CD4-positive, alpha-beta T cell treated with Interleukin-21 for 1 hour (primary cell): ENCODE measurements at regions not wholly inside any gene's neighbourhood (a gene's known extent, or its start where the extent isn't known, plus 50 kb on each side); places are given as distances from the start of the nearest gene placed in this dataset.

Source experiments
- DNase-seq: peaks from one replicate; pipeline ENCODE4 v3.0.0-alpha.2; 2020

DNA sequence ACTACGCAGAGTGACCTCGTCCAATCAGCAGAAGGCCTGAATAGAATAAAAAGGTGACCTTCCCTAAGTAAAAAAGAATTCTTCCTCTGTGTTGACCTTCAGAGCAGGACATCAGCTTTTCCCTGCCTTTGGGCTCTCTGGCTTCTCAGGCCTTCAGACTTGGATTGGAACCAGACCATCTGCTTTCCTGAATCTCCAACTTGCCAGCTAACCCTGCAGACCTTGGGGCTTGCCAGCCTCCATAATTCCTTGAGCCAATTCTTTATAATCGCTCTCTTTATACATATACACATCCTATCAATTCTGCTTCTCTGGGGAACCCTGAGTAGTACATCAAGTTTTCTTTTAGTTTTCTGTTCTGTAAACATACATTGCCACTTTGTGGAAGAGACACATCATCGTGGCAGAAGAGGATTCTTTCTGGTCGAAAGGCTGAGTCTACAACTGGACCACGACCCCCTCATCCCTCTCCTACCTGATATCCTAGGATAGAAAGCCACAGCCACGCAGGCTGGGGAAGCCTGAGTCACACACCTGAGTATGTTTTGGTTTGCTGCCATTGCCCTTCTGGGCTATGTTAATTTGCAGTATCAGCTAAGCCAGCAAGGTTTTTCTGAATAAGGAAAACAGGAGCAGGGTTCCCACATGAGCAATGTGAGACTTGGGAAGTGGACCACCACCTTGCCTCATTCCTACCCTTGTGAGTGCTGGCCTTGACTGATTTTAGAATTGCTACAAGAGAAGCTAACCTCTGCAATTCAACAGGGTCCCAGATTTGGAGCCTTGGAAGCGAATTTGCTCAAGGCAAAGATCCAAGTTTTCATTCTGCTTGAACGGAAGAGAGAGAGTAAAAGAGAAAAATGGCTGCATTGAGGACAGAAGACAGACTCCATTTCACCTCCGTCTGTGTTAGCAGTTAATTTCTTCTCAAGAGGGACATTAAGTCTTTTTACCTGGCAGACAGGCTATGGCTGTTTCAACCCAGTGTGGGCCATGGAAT lies 445.2 kb upstream of the FZD8 start:
- DNase-seq = no peak

DNA sequence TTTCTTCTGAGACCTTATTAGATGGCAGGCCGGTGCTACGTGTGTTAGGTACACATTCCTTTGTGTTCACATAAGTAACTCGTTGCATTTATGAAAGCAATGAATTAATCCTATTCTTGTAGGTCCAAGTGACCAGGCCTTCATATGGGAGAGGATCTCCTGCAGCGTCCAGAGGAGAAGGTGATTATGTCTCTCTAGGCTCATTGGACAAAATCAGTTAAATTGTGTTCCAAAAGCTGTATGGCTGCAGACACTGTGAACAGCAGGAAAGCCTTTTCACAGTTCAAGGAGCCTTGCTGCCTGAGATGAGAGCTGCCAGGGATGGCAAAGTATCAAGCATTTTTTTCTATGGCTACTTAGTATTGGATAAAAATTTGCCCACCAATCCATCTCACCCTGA lies 433.1 kb upstream of the FZD8 start:
- no peak for DNase-seq

DNA sequence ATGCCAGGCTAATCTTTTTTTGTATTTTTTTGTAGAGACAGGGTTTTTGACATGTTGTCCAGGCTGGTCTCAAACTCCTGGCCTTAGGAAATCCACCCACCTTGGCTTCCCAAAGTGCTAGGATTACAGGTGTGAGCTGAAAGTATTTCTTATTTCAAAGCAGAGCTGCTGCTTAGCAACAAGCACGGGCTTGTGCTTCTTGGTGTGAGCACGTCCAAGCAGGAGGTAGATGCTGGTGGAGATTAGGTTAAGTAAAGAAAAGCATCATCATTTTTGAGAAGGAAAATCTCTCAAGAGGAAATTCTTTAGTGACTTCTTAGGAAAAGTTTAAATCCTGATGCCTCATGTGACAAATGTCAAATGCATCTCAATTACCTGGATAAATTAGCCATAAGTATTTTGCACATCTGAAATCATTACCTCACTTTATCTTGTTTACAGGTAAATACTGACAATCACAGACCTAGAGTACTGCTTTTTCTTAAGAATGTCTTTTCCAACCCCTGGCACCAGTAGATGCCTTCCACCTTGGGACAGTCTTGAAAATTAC lies 431.8 kb upstream of the FZD8 start:
- DNase-seq = no peak

DNA sequence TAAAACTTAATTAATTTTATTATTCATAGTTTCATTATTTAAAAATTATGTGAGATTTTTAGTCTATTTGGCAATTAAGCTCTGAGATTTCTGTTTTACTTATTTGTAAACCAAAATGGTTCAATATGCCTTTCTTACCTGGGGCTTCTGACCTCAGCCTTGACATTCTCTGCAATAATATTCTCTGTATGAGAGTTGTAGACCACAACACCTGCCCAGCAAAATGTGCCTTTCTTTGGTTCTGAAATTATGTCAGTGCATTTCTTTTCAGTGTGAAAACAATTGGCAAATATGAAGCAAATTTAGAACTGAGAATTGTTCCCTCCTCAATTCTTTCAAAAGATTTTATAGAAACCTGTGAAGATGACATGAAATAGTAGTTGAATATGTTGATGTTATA lies 426.4 kb upstream of the FZD8 start:
- no peak for DNase-seq

DNA sequence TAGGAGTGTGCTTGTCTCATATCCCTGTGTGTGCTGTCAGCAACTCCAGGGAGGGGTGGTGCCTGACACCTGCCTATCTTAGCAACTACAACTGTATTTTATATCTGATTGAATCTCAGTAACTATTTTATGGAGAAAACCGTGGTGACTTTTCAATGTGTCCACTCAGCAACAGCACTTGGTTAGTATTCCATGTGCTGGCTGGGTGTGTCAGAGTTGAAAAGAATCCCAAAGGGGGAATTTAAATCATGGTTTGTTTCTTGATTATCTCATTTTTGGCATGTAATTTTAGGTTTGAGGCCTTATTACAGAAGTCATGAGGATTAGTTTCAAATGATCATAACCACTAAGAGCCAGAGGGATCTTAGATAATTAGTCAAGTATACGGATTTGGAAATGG lies 425.7 kb upstream of the FZD8 start:
- no peak for DNase-seq

DNA sequence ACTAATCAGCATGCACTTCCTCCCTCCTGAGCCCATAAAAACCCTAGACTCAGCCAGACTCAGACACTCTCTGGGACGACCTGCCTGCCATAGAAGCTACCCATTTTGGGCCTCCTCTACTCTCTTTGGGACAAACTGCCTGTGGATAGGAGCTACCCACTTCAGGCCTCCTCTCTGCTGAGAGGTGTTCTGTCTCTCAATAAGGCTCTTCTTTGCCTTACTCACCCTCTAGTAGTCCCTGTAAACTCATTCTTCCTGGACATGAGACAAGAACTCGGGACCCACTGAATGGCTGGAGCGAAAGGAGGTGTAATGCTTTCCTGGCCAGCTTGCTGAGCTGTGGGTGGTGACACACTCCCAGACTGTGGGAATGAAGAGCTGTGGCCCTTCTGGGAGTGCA lies 424.8 kb upstream of the FZD8 start:
- no peak for DNase-seq

DNA sequence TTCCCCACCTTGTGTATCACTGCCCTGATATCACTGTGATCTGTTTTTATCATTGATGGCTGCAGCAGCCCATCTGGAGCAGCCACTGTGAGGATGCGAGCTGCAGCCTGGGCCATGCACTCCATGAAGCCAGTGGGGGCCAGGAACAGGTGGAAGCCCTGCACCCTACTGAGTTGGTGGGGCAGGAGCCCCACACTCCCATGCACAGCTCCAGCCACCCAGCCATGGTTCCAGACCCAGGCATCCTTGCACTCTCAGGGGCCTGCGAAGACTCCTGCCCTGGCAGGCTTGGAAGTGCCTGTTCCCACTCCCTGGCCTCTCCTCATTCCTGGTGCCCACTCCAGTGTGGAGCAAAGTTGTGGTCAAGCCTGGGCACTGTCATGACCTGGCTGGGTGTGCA lies 424.0 kb upstream of the FZD8 start:
- DNase-seq = no peak

DNA sequence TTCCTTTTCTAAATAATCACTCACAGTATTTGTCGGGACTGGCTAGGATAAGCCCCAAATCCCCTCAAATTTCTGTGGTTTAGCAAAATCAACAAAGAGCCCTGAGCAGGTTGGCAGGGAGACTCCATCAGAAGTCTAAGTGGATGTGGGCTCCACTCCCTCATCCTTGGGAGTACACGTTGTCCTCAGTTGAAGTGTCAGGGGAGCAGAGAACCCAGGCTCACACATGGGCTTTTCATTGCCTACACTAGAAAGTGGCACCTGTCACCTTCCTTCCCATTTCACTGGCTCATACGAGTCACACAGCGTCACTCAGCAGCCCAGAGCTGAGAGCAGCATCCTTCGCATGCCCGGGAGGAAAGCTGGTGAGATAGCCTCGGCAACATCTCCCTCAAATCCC lies 421.3 kb upstream of the FZD8 start:
- no peak for DNase-seq

DNA sequence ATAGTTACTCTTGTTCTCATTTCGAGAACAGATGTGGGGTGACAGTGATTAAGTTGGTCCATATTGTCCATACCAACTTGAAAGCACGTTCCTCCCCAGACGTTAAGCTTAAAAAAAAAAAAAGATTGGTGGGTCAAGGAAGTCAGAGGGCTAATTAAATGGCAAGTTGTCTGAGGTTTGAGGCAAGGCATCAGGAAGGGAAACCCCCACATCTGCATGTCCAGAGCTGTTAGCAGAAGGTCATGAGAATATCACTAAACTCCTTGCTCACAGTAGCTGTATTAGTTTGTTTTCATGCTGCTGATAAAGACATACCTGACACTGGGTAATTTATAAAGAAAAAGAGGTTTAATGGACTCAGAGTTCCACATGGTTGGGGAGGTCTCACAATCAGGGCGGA lies 415.6 kb upstream of the FZD8 start:
- no peak for DNase-seq

DNA sequence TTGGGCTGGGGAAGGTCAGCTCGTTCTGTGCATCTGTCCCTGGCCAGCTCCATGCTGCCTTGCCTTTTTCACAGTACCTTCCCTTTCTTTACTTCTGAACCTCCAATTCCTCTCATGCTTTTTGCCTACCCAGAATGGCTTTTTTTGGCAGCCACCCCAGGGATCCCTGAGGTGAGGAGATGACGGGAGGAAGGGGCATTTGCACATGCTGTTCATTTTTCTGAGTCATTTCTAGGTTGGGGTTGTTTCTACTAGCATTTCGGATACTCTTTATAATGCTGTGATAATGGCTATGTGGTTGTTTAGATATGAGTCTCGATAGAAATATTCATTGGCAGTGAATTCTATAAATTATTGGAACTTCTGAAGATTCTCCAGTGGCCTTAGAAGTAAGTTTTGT lies 415.1 kb upstream of the FZD8 start:
- no peak for DNase-seq

DNA sequence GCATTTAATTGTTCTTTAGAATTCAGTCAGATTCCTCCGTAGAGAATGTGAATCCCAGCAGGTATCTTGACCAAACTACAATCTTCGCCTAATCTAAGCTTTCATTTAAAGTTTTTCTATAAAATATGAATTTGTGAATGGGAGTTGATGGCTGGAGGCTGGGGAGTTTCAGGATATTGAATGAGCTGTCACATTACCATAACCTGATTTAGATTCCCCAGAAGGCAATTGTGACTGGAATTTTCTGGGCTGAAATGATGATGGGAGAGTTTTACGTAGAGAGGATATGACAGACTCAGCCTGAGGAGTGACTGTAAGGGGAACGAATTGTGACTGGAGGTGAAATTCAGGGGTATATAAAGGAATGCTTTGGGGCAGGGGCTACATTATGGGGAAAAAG lies 411.7 kb upstream of the FZD8 start:
- no peak for DNase-seq

DNA sequence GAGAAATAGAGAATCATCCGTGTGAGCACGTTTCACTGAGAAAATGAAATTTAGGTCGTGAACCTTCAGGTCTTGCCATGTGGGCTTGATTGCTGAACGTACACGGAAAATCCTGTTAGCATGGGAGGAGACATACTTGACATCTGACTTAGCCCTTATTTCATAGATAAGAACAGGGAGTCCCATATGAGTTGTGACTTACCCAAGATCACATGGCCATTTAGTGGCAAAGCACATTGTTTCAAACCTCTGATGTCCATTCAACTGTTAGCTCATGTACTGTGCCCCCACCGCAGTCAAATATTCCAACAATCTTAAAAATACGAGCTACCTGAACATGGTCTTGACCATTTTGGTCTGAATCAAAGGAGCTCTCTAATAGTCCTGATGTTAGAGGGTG lies 411.2 kb upstream of the FZD8 start:
- no peak for DNase-seq

DNA sequence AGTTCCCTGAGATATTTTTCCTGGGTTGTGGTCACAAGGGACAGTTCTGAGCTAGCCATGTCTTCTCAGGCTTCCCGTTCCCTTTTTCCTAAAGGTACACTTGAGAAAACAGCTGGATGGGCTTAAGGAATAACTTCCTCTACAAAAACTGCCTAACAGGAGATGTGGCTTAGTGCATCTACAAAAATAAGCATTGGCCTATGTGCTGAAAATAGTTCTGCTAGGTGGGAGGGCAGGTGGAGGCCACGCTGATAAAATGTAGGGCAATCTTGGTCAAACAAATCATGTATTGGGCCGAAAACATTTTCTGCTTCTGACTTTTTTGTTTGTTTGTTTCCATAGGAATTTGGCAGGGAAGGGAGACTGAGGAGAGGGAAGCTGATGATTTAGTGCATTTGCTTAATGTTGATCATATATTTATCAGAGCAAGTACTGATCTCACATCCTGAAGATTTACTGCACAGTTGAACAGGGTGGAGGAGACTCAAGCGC lies 409.4 kb upstream of the FZD8 start:
- no peak for DNase-seq

DNA sequence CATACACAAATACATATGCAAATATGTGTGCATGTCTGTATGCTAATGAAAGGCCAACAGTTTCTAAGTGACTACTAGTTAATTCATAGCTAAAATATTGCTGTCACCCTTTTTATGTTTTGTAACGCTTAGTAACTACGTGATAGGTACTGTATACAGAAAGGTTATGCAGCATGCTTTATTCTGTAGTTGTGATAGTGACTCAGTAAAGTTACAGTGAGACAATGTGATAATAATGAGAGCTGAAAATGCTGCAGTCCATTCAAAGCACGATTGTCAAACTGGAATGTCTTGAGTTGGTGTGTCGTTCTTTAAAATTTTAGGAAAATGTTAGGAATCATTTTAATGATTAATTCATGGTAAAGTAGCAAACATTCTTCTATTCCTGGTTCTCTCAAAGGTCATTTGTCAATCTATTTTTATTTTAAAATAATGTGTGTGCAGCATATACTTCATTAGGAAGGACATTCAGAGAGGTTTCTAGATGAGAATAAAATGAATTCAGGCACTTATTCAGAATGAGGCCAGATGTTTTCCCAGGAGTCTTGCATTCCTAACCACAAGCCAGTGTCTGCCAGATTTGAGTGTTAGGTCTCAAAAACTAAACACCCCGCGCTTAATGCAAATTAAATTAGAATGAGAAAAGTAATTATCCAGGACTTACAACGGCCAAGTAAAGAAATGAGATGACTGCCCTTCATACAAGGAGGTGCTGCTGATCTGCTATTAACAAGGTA lies 408.8 kb upstream of the FZD8 start:
- DNase-seq = no peak

DNA sequence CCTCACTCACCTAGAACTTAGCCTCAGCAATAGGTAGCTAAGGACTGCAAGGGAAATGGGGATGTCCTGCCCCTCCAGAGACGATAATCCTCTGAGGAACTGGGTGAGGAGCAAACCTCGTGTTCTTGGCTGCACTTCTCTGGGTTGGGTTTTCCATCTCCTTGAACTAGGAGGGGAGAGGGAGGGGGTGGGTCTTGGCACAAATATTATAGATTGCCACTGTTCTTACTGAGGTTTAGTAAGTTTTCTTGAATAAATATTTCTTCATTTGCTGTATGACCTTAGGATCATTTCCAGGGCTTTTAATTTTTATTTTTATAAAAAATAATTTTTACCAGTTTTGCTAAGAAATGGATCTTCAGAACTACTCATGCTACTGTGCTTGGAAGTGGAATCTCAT lies 406.7 kb upstream of the FZD8 start:
- no peak for DNase-seq

DNA sequence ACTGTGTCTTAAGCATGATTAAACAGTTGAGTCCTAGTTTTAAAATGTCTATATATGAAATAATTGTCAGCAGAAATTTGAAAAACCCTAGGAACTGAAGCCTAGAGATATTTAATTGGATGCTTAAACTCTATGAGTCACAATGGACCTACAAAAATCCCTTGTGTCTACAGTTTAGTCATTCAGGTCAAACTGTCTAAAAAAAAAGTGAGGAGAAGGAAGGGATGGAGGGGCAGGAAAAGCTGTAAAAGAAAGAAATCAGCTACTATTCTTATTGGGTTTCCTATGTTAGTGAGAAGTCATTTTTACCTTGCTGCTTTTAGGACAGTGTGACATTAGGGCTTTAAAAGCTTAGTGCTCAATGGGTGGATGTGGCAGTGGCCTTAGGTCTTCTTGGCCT lies 406.1 kb upstream of the FZD8 start:
- DNase-seq = no peak

DNA sequence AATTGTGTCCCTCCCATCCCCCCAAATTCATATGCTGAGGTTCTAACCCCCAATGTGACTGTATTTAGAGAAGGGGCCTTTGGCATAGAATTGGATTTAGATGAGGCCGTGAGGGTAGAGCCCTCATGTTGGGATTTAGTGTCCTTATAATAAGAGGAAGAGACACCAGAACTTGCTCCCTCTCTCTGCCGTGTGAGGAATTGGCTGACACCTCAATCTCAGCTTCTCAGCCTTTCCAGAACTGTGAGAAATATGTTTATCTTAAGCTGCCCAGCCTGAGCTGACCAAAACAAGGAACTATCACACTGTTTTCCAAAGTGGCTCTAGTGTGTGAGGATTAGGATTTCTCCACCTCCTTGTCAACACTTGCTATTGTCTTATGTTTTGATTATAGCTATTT lies 400.0 kb upstream of the FZD8 start:
- DNase-seq = no peak

DNA sequence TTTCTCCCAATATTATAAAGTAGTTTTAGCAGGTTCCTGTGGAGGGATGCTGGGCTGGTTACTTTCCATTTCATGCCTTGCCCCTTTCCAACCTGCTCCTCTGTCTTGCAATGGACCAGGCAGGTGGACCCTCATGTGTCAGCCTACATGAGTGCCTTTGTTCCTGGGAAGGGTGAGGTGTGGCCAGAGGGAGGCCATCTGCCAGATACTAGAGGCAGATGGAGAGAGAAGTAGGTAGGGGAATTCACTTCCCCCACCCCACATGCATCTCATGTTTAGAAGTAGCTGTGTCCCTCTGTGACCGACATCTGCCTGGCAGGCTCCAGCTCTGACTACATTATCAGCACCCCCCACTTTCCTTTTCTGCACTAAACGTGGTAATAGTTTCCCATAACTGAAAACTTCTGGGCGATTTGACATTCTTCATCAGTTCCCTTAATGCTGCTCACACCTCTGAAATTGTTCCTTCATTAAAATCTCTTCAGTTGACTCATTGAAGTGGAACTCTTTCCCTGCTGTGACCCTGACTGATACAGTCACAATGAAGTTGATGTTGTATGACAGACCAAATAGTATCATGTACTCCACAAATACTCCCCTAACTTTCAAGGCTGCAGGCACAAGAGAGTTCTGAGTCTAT lies 396.3 kb upstream of the FZD8 start:
- DNase-seq = no peak

DNA sequence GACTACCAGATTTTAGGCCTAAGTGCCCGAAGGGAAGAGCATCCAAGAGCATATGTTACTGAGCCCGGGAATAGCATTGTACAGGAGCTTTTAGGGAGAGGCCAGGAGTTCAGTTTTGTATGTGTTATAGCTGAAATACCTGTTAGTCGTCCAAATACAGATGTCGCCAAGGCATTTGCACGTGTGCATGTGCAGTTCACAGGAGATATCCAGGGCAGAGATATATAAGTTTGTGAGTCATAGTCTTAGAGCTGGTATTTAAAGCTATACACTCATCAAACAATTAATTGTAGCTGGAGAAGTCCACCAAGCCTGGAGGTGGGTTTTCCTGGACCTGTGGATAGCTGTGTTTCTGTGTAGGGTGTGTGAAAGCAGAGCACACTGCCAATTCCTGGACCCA lies 394.0 kb upstream of the FZD8 start:
- no peak for DNase-seq

DNA sequence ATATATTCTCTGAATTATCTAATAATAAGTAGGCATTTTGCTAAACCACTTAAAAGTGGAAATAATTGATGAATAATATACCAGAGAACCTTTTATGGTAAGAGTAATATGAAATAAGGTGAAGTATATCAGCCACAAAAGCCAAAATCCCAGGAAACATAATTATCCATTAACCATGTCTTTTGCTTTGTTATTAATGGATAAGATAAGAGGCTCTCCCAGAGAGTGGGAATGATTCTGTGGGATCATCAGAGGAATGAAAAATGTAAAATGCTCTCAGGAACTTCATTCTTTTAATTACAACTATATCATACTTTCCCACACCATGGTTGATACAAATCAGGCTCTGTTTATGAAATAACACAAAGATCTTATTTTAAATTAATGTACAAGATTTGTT lies 391.7 kb upstream of the FZD8 start:
- no peak for DNase-seq

DNA sequence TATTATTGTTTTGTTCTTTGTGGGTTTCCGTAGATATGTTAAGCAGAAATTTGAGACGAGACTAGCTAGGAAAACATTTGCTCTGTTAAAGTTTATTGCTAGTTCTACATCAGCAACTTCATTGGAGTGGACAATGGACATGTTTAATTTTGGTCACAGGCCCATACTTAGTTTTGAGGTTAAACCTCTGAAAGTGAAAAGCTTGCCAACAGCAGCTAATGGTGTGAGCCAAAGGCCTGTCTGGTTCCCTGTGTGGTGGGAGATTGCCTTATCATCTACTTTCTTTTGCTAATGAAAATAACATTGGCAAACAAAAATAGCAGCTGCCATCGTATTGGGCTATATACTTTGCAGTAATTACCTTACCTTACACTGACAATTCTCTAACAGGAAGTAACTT lies 388.4 kb upstream of the FZD8 start:
- no peak for DNase-seq

DNA sequence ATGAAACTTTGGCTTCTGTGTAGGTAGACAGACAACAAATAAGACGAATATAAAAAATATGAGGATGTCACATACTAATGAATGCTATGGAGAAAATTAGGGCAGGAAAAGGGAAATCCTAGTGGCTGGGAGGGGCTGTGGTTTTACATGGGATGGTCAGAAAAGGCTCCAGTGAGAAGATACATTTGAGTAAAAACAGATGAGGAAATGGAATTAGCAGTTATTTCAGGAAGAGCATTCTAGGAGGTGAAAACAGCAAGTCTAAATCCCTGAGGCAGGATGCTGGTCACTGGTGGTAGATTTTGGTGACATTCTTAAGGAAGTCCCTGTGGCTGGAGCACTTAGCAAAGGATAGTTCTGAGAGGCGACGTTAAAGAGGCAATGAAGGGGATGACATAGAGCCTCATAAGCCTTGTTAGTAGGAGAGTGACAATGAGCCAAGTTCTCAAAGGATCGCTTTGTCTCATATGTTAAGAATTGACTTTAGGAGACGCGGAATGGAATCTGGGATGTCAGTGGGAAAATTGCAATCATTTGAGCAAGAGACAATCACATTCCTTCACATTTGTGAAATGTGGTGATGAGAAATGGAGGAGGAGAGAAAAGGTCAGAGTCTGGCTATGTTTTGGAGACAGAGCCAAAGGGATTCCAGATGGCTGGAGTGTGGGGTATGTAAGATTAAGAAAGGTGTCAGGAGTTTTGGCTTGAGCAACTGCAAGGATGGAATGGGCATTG lies 384.7 kb upstream of the FZD8 start:
- DNase-seq = no peak

DNA sequence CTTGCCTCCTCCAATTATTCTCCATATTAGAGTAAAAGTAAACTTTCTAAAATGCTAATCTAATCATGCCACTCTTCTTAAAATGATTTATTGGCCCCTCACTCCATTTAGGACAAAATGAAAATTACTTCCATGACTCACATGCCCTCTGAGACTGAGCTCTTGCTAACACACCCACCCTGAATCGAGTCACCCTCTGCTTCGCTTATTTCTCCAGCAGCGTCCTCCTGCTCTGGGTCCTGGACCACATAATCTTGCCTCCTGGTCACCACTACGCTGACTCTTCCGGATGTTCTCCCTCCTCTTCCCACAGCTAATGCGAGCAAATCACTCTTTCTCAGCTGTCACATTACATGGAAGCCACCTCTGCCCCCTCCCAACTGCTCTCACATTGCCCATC lies 384.0 kb upstream of the FZD8 start:
- DNase-seq = no peak
